Neuronal stem cell (in vitro differentiated cells): ENCODE measurements at regions not wholly inside any gene's neighbourhood (a gene's known extent, or its start where the extent isn't known, plus 50 kb on each side); places are given as distances from the start of the nearest gene placed in this dataset.

ENCODE experiments used
- DNase-seq: peaks from one replicate; pipeline ENCODE4 v3.0.0-alpha.2; 2013; ENCODE audit warnings: low spot score
- H2AFZ ChIP-seq: one replicate; pipeline ENCODE4 v1.6.1; 2013; ENCODE audit warnings: mild to moderate bottlenecking, low read length, inconsistent platforms
- H2AK5ac ChIP-seq: 2 replicates; pipeline ENCODE4 v1.6.1; 2013; ENCODE audit warnings: low read depth, mild to moderate bottlenecking, inconsistent platforms, low read length, moderate library complexity, mixed read lengths
- H2BK120ac ChIP-seq: 2 replicates; pipeline ENCODE4 v1.6.1; 2013; ENCODE audit warnings: low read depth, mild to moderate bottlenecking, inconsistent platforms, low read length, moderate library complexity, mixed read lengths
- H2BK12ac ChIP-seq: one replicate; pipeline ENCODE4 v1.6.1; 2013; ENCODE audit warnings: low read length, inconsistent platforms
- H2BK15ac ChIP-seq: 2 replicates; pipeline ENCODE4 v1.6.1; 2013; ENCODE audit warnings: mild to moderate bottlenecking, low read length, inconsistent platforms, mixed read lengths
- H2BK5ac ChIP-seq: one replicate; pipeline ENCODE4 v1.6.1; 2013; ENCODE audit warnings: inconsistent platforms, mild to moderate bottlenecking, low read length, moderate library complexity
- H3K14ac ChIP-seq: one replicate; pipeline ENCODE4 v1.6.1; 2013; ENCODE audit warnings: low read length, inconsistent platforms
- H3K18ac ChIP-seq: 2 replicates; pipeline ENCODE4 v1.6.1; 2013; ENCODE audit warnings: low read length, inconsistent platforms
- H3K23ac ChIP-seq: 2 replicates; pipeline ENCODE4 v1.6.1; 2013; ENCODE audit warnings: low read depth, mild to moderate bottlenecking, mixed read lengths, low read length, inconsistent platforms; ENCODE audit not compliant: poor library complexity
- H3K27ac ChIP-seq: replicated peaks from 3 replicates; pipeline ENCODE4 v1.5.1; 2013; ENCODE audit warnings: low read length, inconsistent platforms
- H3K27me3 ChIP-seq, 3 experiments: 2 replicates each; pipeline ENCODE4 v1.6.1; 2013; ENCODE audit warnings: low read length in 3 of 3, mild to moderate bottlenecking in 2 of 3, inconsistent platforms in 1 of 3, low read depth in 1 of 3, mixed read lengths in 1 of 3, moderate library complexity in 1 of 3; ENCODE audit not compliant: control insufficient read depth in 3 of 3, insufficient read depth in 3 of 3
- H3K36me3 ChIP-seq, 2 donors: replicated peaks in 1 of 2; 2 replicates each; pipeline ENCODE4 v1.6.1; 2013; ENCODE audit warnings: low read length in 2 of 2; ENCODE audit not compliant: control insufficient read depth in 2 of 2, insufficient read depth in 2 of 2
- H3K4ac ChIP-seq: 2 replicates; pipeline ENCODE4 v1.6.1; 2013; ENCODE audit warnings: inconsistent platforms, mild to moderate bottlenecking, low read length, moderate library complexity
- H3K4me1 ChIP-seq, 2 donors: 1 replicate in 1 of 2; 2 replicates in 1 of 2; pipeline ENCODE4 v1.6.1; 2013; ENCODE audit warnings: low read length in 2 of 2, low read depth in 1 of 2; ENCODE audit not compliant: control insufficient read depth in 2 of 2, insufficient read depth in 1 of 2
- H3K4me2 ChIP-seq: one replicate; pipeline ENCODE4 v1.6.1; 2013; ENCODE audit warnings: mild to moderate bottlenecking, low read length, inconsistent platforms; ENCODE audit not compliant: insufficient read depth, poor library complexity, severe bottlenecking
- H3K4me3 ChIP-seq, 2 donors: 2 replicates each; pipeline ENCODE4 v1.5.1; 2013; ENCODE audit warnings: low read length in 2 of 2, mild to moderate bottlenecking in 2 of 2, inconsistent platforms in 1 of 2, moderate library complexity in 1 of 2
- H3K79me1 ChIP-seq: one replicate; pipeline ENCODE4 v1.6.1; 2013; ENCODE audit warnings: low read depth, mild to moderate bottlenecking, inconsistent platforms, low read length, moderate library complexity
- H3K9ac ChIP-seq: one replicate; pipeline ENCODE4 v1.6.1; 2013; ENCODE audit warnings: mild to moderate bottlenecking, low read depth, low read length, inconsistent platforms; ENCODE audit not compliant: poor library complexity
- H3K9me3 ChIP-seq, 2 donors: replicated peaks in 1 of 2; 2 replicates each; pipeline versions ENCODE3 to v1.6.1; 2013; ENCODE audit warnings: low read length in 2 of 2, mild to moderate bottlenecking in 2 of 2, inconsistent platforms in 1 of 2, low read depth in 1 of 2, mixed read lengths in 1 of 2, moderate library complexity in 1 of 2; ENCODE audit not compliant: control insufficient read depth in 2 of 2, insufficient read depth in 1 of 2
- H4K8ac ChIP-seq: one replicate; pipeline ENCODE4 v1.6.1; 2013; ENCODE audit warnings: low read depth, mild to moderate bottlenecking, inconsistent platforms, low read length, moderate library complexity
- H4K91ac ChIP-seq: one replicate; pipeline ENCODE4 v1.6.1; 2013; ENCODE audit warnings: low read length, low read depth, mild to moderate bottlenecking, inconsistent platforms; ENCODE audit not compliant: poor library complexity
- WGBS, 2 donors: extraction: QIAGEN DNeasy Blood & Tissue Kit; methylation state at CpG; one replicate each; pipeline ENCODE4 v1.1.7; 2013; ENCODE audit warnings: missing lambda C conversion rate in 2 of 2, mixed read lengths in 1 of 2; ENCODE audit not compliant: insufficient read length in 2 of 2, insufficient replicate concordance in 1 of 2; ENCODE audit errors: extremely low coverage in 2 of 2; 5-methylcytosine and 5-hydroxymethylcytosine counted together

GRCh38 chr6:99836471-99836870 lies 157.6 kb downstream of the MCHR2 start:
- Histone ChIP-seq H3K4me1 (no peaks in the 10 kb centered on the region), H3K4me3 (no peak overlapping the region), H3K79me1 (no peaks in the 10 kb centered on the region), H3K23ac (no peak overlapping the region), H2AFZ (no peak overlapping the region), H3K36me3 (no peaks in the 10 kb centered on the region), H3K14ac (no peak overlapping the region), H2BK120ac (no peak overlapping the region), H4K91ac (no peak overlapping the region), H3K18ac (no peak overlapping the region), H2BK15ac (no peak overlapping the region), H3K4ac (no peak overlapping the region), H3K27me3 (no peaks in the 10 kb centered on the region), H3K9ac (no peak overlapping the region), H4K8ac (no peak overlapping the region), H3K27ac (no peak overlapping the region), H2BK12ac (no peak overlapping the region), H3K4me2 (no peak overlapping the region), H2BK5ac (no peak overlapping the region), H3K9me3 (no peaks in the 10 kb centered on the region), H2AK5ac (no peak overlapping the region)
- no peak for DNase-seq
- no CpG with 5 or more reads among the region's 3 CpGs for whole genome bisulfite sequencing, 2 donors

DNA sequence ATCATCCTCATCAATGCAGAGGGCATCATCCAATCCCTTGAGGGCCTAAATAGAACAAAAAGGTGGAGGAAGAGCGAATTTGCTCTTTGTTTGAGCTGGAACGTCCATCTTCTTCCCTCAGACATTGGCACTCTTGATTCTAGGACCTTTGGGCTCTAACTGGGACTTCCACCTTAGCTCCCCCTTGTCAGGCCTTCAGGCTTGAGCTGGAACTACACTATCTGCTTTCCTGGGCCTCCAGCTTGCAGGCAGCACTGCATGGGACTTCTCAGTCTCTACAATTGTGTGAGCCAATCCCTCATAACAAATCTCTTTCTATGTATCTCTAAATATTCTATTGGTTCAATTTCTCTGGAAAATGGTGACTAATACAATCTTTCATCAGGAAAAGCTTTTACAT lies 155.4 kb downstream of the MCHR2 start:
- no peaks in the 10 kb centered on the region for H3K9me3 ChIP-seq
- no peak overlapping the region for H3K4me3 ChIP-seq
- H3K27ac ChIP-seq: no peak overlapping the region
- no peak overlapping the region for H2BK15ac ChIP-seq
- no peak overlapping the region for H3K4me2 ChIP-seq
- H4K8ac ChIP-seq: no peak overlapping the region
- no peaks in the 10 kb centered on the region for H3K36me3 ChIP-seq
- H3K79me1 ChIP-seq: no peaks in the 10 kb centered on the region
- no peak for DNase-seq
- no peak overlapping the region for H2BK120ac ChIP-seq
- no peak overlapping the region for H2AFZ ChIP-seq
- no peak overlapping the region for H2BK5ac ChIP-seq
- no peak overlapping the region for H2AK5ac ChIP-seq
- no peak overlapping the region for H4K91ac ChIP-seq
- no peak overlapping the region for H2BK12ac ChIP-seq
- H3K23ac ChIP-seq: no peak overlapping the region
- WGBS, 2 donors: no CpG with 5 or more reads among the region's 2 CpGs
- no peaks in the 10 kb centered on the region for H3K27me3 ChIP-seq
- H3K18ac ChIP-seq: no peak overlapping the region
- H3K4ac ChIP-seq: no peak overlapping the region
- no peak overlapping the region for H3K9ac ChIP-seq
- no peak overlapping the region for H3K14ac ChIP-seq
- H3K4me1 ChIP-seq: no peaks in the 10 kb centered on the region

GRCh38 chr6:99841297-99841696 lies 152.7 kb downstream of the MCHR2 start:
- Histone ChIP-seq H3K4me2 (no peak overlapping the region), H3K4ac (no peak overlapping the region), H3K9ac (no peak overlapping the region), H2AK5ac (no peak overlapping the region), H3K79me1 (no peaks in the 10 kb centered on the region), H3K27me3 (peaks cover 0 to 3% (median 0%) of the 10 kb centered on the region in 3 experiments), H3K9me3 (no peaks in the 10 kb centered on the region), H3K14ac (no peak overlapping the region), H3K4me3 (no peak overlapping the region), H2BK5ac (no peak overlapping the region), H4K8ac (no peak overlapping the region), H3K23ac (no peak overlapping the region), H3K27ac (no peak overlapping the region), H4K91ac (no peak overlapping the region), H3K18ac (no peak overlapping the region), H3K4me1 (peaks cover 0 to 4% of the 10 kb centered on the region in 2 donors), H2BK120ac (no peak overlapping the region), H3K36me3 (no peaks in the 10 kb centered on the region), H2BK15ac (no peak overlapping the region), H2BK12ac (no peak overlapping the region), H2AFZ (no peak overlapping the region)
- WGBS, 2 donors: no CpG with 5 or more reads among the region's 1 CpG
- no peak for DNase-seq

DNA sequence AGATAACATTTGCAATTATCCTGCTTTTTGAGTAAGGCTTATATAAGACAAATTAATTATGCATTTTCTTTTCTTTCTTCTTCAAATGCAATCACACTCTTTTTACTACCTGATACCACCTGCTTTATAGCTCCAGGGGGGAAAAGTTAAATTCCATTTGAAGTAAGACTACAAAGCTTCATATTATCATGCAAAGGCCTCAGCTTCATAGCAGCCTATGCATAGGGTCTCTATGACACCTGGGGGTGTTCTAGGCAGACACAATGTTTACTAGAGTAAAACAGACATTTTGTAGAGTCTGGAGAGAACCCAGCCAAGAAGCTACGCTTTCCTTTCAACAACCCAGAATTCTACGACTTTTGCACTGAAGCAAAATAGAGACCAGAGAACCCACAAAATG lies 148.0 kb downstream of the MCHR2 start:
- Histone ChIP-seq H3K9me3 (no peaks in the 10 kb centered on the region), H3K18ac (no peak overlapping the region), H2BK120ac (no peak overlapping the region), H3K23ac (no peak overlapping the region), H2BK5ac (no peak overlapping the region), H3K9ac (no peak overlapping the region), H2AK5ac (no peak overlapping the region), H3K36me3 (no peaks in the 10 kb centered on the region), H3K27ac (no peak overlapping the region), H2BK15ac (no peak overlapping the region), H3K79me1 (no peaks in the 10 kb centered on the region), H4K8ac (no peak overlapping the region), H3K14ac (no peak overlapping the region), H3K4me1 (peaks cover 0 to 4% of the 10 kb centered on the region in 2 donors), H3K4me3 (no peak overlapping the region), H3K4me2 (no peak overlapping the region), H3K4ac (no peak overlapping the region), H4K91ac (no peak overlapping the region), H2AFZ (no peak overlapping the region), H3K27me3 (peaks cover 0 to 3% (median 0%) of the 10 kb centered on the region in 3 experiments), H2BK12ac (no peak overlapping the region)
- DNase-seq: no peak
- no CpG with 5 or more reads among the region's 2 CpGs for WGBS, 2 donors
